ENCODE measurements at regions not wholly inside any gene's neighbourhood (a gene's known extent, or its start where the extent isn't known, plus 50 kb on each side); places are given as distances from the start of the nearest gene placed in this dataset.

DNA sequence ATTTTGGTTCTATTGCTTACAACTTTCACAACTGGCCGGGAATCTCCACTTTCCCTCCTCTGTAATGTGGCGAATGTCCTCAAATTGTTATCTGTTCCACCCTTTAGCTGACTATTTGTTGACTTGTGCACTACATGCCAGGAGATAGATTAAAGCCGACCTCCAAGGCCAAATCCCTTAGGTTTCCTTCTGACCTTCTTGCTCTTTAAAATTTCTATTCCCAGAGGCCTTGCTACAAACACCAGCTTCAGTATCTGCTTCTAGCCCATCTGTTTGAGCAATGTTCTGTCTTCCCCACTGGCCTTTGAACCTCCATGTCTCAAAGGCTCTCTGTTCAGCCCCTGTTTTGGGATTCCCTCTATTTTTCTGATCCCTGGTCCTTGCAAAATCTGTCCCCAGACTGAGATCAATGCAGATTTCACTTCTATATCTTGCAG is 426.2 kb downstream of the LRATD1 start:
- WGBS, 2 donors: 62 to 67% methylated on average over 3 of the region's 3 CpGs
- H3K4me1 ChIP-seq: no peaks in the 10 kb centered on the region
- intact Hi-C loops (cut with DNase I): no loop called here
- no peak for TF ChIP-seq POLR2A (IDR thresholded peaks at IDR 0.05)
- TF ChIP-seq, protein P1, sequence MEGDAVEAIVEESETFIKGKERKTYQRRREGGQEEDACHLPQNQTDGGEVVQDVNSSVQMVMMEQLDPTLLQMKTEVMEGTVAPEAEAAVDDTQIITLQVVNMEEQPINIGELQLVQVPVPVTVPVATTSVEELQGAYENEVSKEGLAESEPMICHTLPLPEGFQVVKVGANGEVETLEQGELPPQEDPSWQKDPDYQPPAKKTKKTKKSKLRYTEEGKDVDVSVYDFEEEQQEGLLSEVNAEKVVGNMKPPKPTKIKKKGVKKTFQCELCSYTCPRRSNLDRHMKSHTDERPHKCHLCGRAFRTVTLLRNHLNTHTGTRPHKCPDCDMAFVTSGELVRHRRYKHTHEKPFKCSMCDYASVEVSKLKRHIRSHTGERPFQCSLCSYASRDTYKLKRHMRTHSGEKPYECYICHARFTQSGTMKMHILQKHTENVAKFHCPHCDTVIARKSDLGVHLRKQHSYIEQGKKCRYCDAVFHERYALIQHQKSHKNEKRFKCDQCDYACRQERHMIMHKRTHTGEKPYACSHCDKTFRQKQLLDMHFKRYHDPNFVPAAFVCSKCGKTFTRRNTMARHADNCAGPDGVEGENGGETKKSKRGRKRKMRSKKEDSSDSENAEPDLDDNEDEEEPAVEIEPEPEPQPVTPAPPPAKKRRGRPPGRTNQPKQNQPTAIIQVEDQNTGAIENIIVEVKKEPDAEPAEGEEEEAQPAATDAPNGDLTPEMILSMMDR (IDR thresholded peaks at IDR 0.05): no peak
- no peak overlapping the region for H3K27ac ChIP-seq
- H3K9me3 ChIP-seq: no peaks in the 10 kb centered on the region
- peaks cover 0 to 4% (median 0%) of the 10 kb centered on the region in 4 donors for H3K27me3 ChIP-seq
- no peak for DNase-seq
- H3K36me3 ChIP-seq: no peaks in the 10 kb centered on the region
- no peak overlapping the region for H3K4me3 ChIP-seq

DNA sequence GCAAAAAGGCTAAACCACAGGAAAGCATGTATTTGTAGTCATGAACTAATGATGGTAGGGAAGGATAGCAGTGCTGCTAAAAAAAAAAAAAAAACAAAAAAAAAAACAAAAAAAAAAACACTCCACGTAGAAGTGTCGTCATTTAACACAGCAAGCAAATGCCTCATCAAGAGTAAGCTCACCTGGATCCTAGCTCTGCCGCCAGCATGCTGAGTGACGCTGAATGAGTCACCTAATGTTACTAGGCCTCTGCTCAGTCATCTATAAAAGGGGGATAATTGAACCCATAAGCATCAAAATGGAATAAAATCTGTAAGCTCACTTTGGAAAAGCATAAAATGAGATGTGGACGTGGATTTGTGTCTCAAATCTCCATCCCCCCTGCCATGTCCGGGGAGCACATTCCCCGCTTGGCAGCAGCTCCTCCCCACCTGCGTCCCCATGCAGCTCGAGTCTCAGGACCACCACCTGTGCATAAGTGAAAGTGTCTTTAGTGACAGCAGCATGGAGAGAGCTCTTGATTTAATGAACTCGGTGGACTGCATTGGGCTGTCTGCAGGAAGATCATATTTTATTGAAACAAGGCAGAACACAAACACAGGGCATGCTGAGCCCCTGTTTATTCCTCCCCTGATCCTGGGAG is 427.5 kb downstream of the LRATD1 start:
- Histone ChIP-seq H3K4me1 (no peaks in the 10 kb centered on the region), H3K36me3 (no peaks in the 10 kb centered on the region), H3K4me3 (no peak overlapping the region), H3K27ac (no peak overlapping the region), H3K27me3 (peaks cover 0 to 4% (median 0%) of the 10 kb centered on the region in 4 donors), H3K9me3 (no peaks in the 10 kb centered on the region)
- 65 to 67% methylated on average over 10 of the region's 10 CpGs for WGBS, 2 donors
- intact Hi-C loops (cut with DNase I): no loop called here
- TF ChIP-seq POLR2A (IDR thresholded peaks at IDR 0.05): no peak
- TF ChIP-seq, protein P1 (IDR thresholded peaks at IDR 0.05): no peak
- DNase-seq: no peak

DNA sequence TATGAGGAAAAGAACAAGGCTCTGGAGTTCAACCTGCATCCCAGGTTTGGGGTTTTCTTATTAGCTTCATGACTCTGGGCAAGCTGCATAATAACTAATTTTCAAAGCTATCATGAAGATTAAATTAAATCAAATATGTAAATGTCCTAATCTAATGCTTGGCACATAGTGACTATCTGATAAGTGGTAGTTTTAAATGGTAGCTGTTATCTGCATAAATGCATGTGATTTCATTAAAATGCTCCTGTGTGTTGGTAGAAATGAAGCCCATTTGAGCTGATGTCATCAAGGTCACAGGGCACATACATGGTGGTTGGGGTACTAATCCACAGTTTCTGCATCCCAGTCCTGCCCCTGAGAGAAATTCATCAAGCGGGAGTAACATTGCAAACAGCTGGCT is 428.8 kb downstream of the LRATD1 start:
- H3K9me3 ChIP-seq: no peaks in the 10 kb centered on the region
- H3K4me1 ChIP-seq: no peaks in the 10 kb centered on the region
- H3K27ac ChIP-seq: no peak overlapping the region
- 79 to 93% methylated on average over 1 of the region's 1 CpG for whole genome bisulfite sequencing, 2 donors
- intact Hi-C loops (cut with DNase I): no loop called here
- H3K27me3 ChIP-seq: no peaks in the 10 kb centered on the region
- DNase-seq: no peak
- no peaks in the 10 kb centered on the region for H3K36me3 ChIP-seq
- no peak overlapping the region for H3K4me3 ChIP-seq
- TF ChIP-seq, protein P1 (IDR thresholded peaks at IDR 0.05): no peak
- TF ChIP-seq POLR2A (IDR thresholded peaks at IDR 0.05): no peak

DNA sequence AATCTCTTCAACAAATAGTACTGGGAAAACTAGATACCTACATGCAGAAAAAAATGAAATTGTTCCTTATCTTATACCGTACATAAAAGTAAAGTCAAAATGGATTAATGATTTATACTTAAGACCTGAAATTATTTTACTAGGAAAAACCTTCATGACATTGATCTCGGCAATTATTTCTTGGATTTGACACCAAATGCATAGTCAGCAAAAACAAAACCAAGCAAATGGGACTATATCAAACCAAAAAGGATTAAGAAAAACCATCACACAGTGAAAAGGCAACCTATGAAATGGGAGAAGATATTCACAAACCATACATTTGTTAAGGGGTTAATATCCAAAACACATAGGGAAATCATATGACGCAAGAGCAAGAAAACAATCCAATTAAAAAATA is 433.6 kb downstream of the LRATD1 start:
- intact Hi-C loops (cut with DNase I): no loop called here
- Histone ChIP-seq H3K36me3 (no peaks in the 10 kb centered on the region), H3K4me3 (no peak overlapping the region), H3K27me3 (no peaks in the 10 kb centered on the region), H3K4me1 (no peaks in the 10 kb centered on the region), H3K9me3 (no peaks in the 10 kb centered on the region), H3K27ac (no peak overlapping the region)
- DNase-seq: no peak
- WGBS, 2 donors: 88 to 93% methylated on average over 3 of the region's 3 CpGs
- no peak for TF ChIP-seq POLR2A (IDR thresholded peaks at IDR 0.05)
- TF ChIP-seq, protein P1 (IDR thresholded peaks at IDR 0.05): no peak

DNA sequence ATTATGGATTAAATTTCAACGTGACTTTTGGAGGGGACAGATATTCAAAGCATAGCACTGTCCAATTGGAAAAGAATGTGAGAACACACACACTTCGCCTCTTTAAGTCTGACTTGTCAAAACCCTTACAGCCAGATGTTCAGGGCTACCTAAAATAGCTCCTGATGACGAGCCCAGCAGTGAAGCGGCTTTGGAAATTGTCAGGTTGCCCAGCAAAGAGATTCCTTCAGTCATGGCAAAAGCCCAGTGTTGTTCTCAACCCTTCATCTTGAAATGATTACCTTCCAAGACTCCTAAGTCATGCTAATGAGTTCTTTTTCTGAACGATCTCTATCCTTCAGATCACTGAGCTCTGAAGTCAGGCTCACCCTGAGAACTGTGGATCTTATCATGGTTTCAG is 436.6 kb downstream of the LRATD1 start:
- H3K36me3 ChIP-seq: no peaks in the 10 kb centered on the region
- 41 to 60% methylated on average over 4 to 5 of the region's 5 CpGs for WGBS, 2 donors
- H3K27ac ChIP-seq: peak overlapping the region in 2 of 4 donors; percentile 21 to 40
- no peak overlapping the region for H3K4me3 ChIP-seq
- H3K4me1 ChIP-seq: no peaks in the 10 kb centered on the region
- no peaks in the 10 kb centered on the region for H3K9me3 ChIP-seq
- no peaks in the 10 kb centered on the region for H3K27me3 ChIP-seq
- TF ChIP-seq, protein P1 (IDR thresholded peaks at IDR 0.05): no peak
- TF ChIP-seq POLR2A (IDR thresholded peaks at IDR 0.05): no peak
- intact Hi-C loops (cut with DNase I): no loop called here
- no peak for DNase-seq
